WTC11 (cell line): ENCODE measurements at regions not wholly inside any gene's neighbourhood (a gene's known extent, or its start where the extent isn't known, plus 50 kb on each side); places are given as distances from the start of the nearest gene placed in this dataset.

Experiments used
- ATAC-seq: fragments of 200-7000 bp; cut with Tn5 transposase; 2 replicates; pipeline ENCODE4 v1.10.0; 2021; ENCODE audit warnings: mild to moderate bottlenecking, moderate library complexity
- CTCF ChIA-PET: fragments of 300-600 bp; sonication (Branson Sonifier 250); formaldehyde crosslinking; loops from one replicate; lab custom pipeline; 2021; ENCODE audit warnings: antibody characterized with exemption; lab: Charles Lee
- POLR2A ChIA-PET: fragments of 350-600 bp; sonication (Branson Sonifier 250); formaldehyde crosslinking; loops from one replicate; lab custom pipeline; 2021; ENCODE audit warnings: antibody characterized with exemption; lab: Charles Lee
- DNase-seq: peaks from one replicate; pipeline ENCODE4 v3.0.0; 2021; ENCODE audit warnings: low spot score
- H3K27ac Mint-ChIP-seq: 2 replicates; pipeline ENCODE4 v1.8.0; 2021; ENCODE audit warnings: mixed read lengths
- H3K27me3 Mint-ChIP-seq: 2 replicates; pipeline ENCODE4 v1.8.0; 2021; ENCODE audit warnings: low read depth, mild to moderate bottlenecking, moderate library complexity, mixed read lengths
- H3K36me3 Mint-ChIP-seq: 2 replicates; pipeline ENCODE4 v1.8.0; 2021; ENCODE audit warnings: mixed read lengths
- H3K4me1 Mint-ChIP-seq: 2 replicates; pipeline ENCODE4 v1.8.0; 2022; ENCODE audit warnings: mixed read lengths
- H3K4me3 Mint-ChIP-seq: 2 replicates; pipeline ENCODE4 v1.8.0; 2021; ENCODE audit warnings: mild to moderate bottlenecking, moderate library complexity, mixed read lengths
- H3K9me3 Mint-ChIP-seq: 2 replicates; pipeline ENCODE4 v1.8.0; 2021; ENCODE audit warnings: mixed read lengths
- ATF1 ChIP-seq: sonication (generic); formaldehyde crosslinking; IDR thresholded peaks from 2 replicates; pipeline ENCODE4 v1.8.1; 2023; ENCODE audit warnings: mild to moderate bottlenecking, moderate library complexity, missing genetic modification reagents
- ATF2 ChIP-seq: sonication (generic); formaldehyde crosslinking; IDR thresholded peaks from 2 replicates; pipeline ENCODE4 v1.8.1; 2022; ENCODE audit warnings: low read depth, missing genetic modification reagents, borderline replicate concordance
- ATF6 ChIP-seq: sonication (generic); formaldehyde crosslinking; IDR thresholded peaks from 2 replicates; pipeline ENCODE4 v1.8.1; 2023; ENCODE audit warnings: mild to moderate bottlenecking, missing genetic modification reagents
- CREB1 ChIP-seq: sonication (generic); formaldehyde crosslinking; IDR thresholded peaks from 2 replicates; pipeline ENCODE4 v1.8.0; 2023; ENCODE audit warnings: mild to moderate bottlenecking, missing genetic modification reagents
- E2F4 ChIP-seq: sonication (generic); formaldehyde crosslinking; IDR thresholded peaks from 2 replicates; pipeline ENCODE4 v1.8.1; 2022; ENCODE audit warnings: low read depth, mild to moderate bottlenecking, moderate library complexity, missing genetic modification reagents, borderline replicate concordance
- ELF4 ChIP-seq: sonication (generic); formaldehyde crosslinking; IDR thresholded peaks from 2 replicates; pipeline ENCODE4 v1.8.1; 2022; ENCODE audit warnings: low read depth, mild to moderate bottlenecking, moderate library complexity, missing genetic modification reagents
- FOXP4 ChIP-seq: sonication (generic); formaldehyde crosslinking; IDR thresholded peaks from 2 replicates; pipeline ENCODE4 v1.8.0; 2022; ENCODE audit warnings: mild to moderate bottlenecking, missing genetic modification reagents
- GABPB1 ChIP-seq: sonication (generic); formaldehyde crosslinking; IDR thresholded peaks from 2 replicates; pipeline ENCODE4 v1.8.1; 2023; ENCODE audit warnings: mild to moderate bottlenecking, missing genetic modification reagents
- MYBL2 ChIP-seq: sonication (generic); formaldehyde crosslinking; IDR thresholded peaks from 2 replicates; pipeline ENCODE4 v1.8.1; 2023; ENCODE audit warnings: mild to moderate bottlenecking, moderate library complexity, missing genetic modification reagents
- OVOL2 ChIP-seq: fragments of 250-450 bp; sonication (Bioruptor Pico); IDR thresholded peaks from 2 replicates; pipeline ENCODE4 v1.9.0; 2021; ENCODE audit warnings: mild to moderate bottlenecking, borderline replicate concordance
- SOX15 ChIP-seq: fragments of 250-450 bp; sonication (Bioruptor Pico); IDR thresholded peaks from 2 replicates; pipeline ENCODE4 v1.9.0; 2021; ENCODE audit warnings: mild to moderate bottlenecking
- TEAD1 ChIP-seq: sonication (generic); formaldehyde crosslinking; IDR thresholded peaks from 2 replicates; pipeline ENCODE4 v1.8.0; 2022; ENCODE audit warnings: mild to moderate bottlenecking, missing genetic modification reagents
- TEAD4 ChIP-seq: sonication (generic); formaldehyde crosslinking; IDR thresholded peaks from 2 replicates; pipeline ENCODE4 v1.8.0; 2022; ENCODE audit warnings: mild to moderate bottlenecking, missing genetic modification reagents
- USF1 ChIP-seq: sonication (generic); formaldehyde crosslinking; IDR thresholded peaks from 2 replicates; pipeline ENCODE4 v1.8.0; 2022; ENCODE audit warnings: mild to moderate bottlenecking, missing genetic modification reagents
- ZBTB21 ChIP-seq: sonication (generic); formaldehyde crosslinking; IDR thresholded peaks from 2 replicates; pipeline ENCODE4 v1.8.1; 2023; ENCODE audit warnings: mild to moderate bottlenecking, missing genetic modification reagents, borderline replicate concordance
- ZNF219 ChIP-seq: sonication (generic); formaldehyde crosslinking; IDR thresholded peaks from 2 replicates; pipeline ENCODE4 v1.8.0; 2023; ENCODE audit warnings: missing genetic modification reagents, mild to moderate bottlenecking, borderline replicate concordance
- ZNF263 ChIP-seq: sonication (generic); formaldehyde crosslinking; IDR thresholded peaks from 2 replicates; pipeline ENCODE4 v1.8.1; 2022; ENCODE audit warnings: low read depth, mild to moderate bottlenecking, moderate library complexity, missing genetic modification reagents
- ZNF281 ChIP-seq: sonication (generic); formaldehyde crosslinking; IDR thresholded peaks from 2 replicates; pipeline ENCODE4 v1.8.0; 2023; ENCODE audit warnings: mild to moderate bottlenecking, missing genetic modification reagents
- ZNF396 ChIP-seq: fragments of 250-450 bp; sonication (Bioruptor Pico); IDR thresholded peaks from 2 replicates; pipeline ENCODE4 v1.8.0; 2021; ENCODE audit warnings: mild to moderate bottlenecking, moderate library complexity, borderline replicate concordance
- ZNF416 ChIP-seq: fragments of 250-450 bp; sonication (Bioruptor Pico); IDR thresholded peaks from 2 replicates; pipeline ENCODE4 v1.9.0; 2021; ENCODE audit warnings: mild to moderate bottlenecking, inconsistent platforms
- ZNF512 ChIP-seq: sonication (generic); formaldehyde crosslinking; IDR thresholded peaks from 2 replicates; pipeline ENCODE4 v1.8.1; 2022; ENCODE audit warnings: missing genetic modification reagents, borderline replicate concordance
- ZNF671 ChIP-seq: fragments of 250-450 bp; sonication (Bioruptor Pico); IDR thresholded peaks from 2 replicates; pipeline ENCODE4 v1.8.0; 2021; ENCODE audit warnings: mild to moderate bottlenecking

GRCh38 chr10:78202386-78202785, 168.7 kb downstream of the RPS24 start:
- Mint-ChIP-seq H3K4me3 (no peak overlapping the region), H3K27ac (no peak overlapping the region), H3K27me3 (no peaks in the 10 kb centered on the region), H3K4me1 (peaks cover 3% of the 10 kb centered on the region; the same call in 1 of the 2 replicates), H3K9me3 (no peaks in the 10 kb centered on the region), H3K36me3 (no peaks in the 10 kb centered on the region)
- DNase-seq (no peak), ATAC-seq (no peak)
- TF ChIP-seq ZBTB21 (CRISPR knock-in tag) (no peak), ZNF512 (CRISPR knock-in tag) (no peak), ZNF416 (CRISPR knock-in tag) (no peak), MYBL2 (CRISPR knock-in tag) (no peak), E2F4 (no peak), FOXP4 (CRISPR knock-in tag) (no peak), TEAD4 (no peak), ATF1 (no peak), SOX15 (CRISPR knock-in tag) (no peak)
- CTCF ChIA-PET: no interaction called here
- POLR2A ChIA-PET: no interaction called here

- no peaks in the 10 kb centered on the region for H3K27me3 Mint-ChIP-seq
- no peak for ATAC-seq
- no peak overlapping the region for H3K4me3 Mint-ChIP-seq
- no peak for DNase-seq
- peaks cover 3% of the 10 kb centered on the region; the same call in 1 of the 2 replicates for H3K4me1 Mint-ChIP-seq
- no peaks in the 10 kb centered on the region for H3K9me3 Mint-ChIP-seq
- H3K36me3 Mint-ChIP-seq: no peaks in the 10 kb centered on the region
- ChIA-PET CTCF (interaction anchor here (0.9 kb wide), 1 partner anchor 157 kb away, joined by 4 read pairs; no protein-coding TSS in a partner anchor), POLR2A (no interaction called here)
- no peak overlapping the region for H3K27ac Mint-ChIP-seq
- TF ChIP-seq TEAD1 (CRISPR knock-in tag) (no peak), CREB1 (CRISPR knock-in tag) (no peak), ATF2 (CRISPR knock-in tag) (no peak), USF1 (CRISPR knock-in tag) (no peak), ELF4 (no peak), ZNF281 (CRISPR knock-in tag) (no peak), ZNF671 (no peak), ZBTB21 (CRISPR knock-in tag) (no peak), TEAD4 (no peak), ZNF263 (CRISPR knock-in tag) (no peak), ZNF396 (CRISPR knock-in tag) (no peak), OVOL2 (CRISPR knock-in tag) (no peak), ATF6 (no peak), ZNF219 (CRISPR knock-in tag) (no peak), GABPB1 (CRISPR knock-in tag) (no peak)
These were observed 170.5 kb downstream of the RPS24 start for GRCh38 chr10:78203915-78204818.
